ENCODE measurements at regions not wholly inside any gene's neighbourhood (a gene's known extent, or its start where the extent isn't known, plus 50 kb on each side); places are given as distances from the start of the nearest gene placed in this dataset.

GRCh38 chr5:87099291-87099839, 168.3 kb upstream of the RASA1 start:
- no peak for TF ChIP-seq CTCF (IDR thresholded peaks at IDR 0.05; ENCODE audit: insufficient read depth, low read length)
- no peak for TF ChIP-seq REST (IDR thresholded peaks at IDR 0.05; ENCODE audit: insufficient replicate concordance, low read depth)
- no peak for TF ChIP-seq GABPA (IDR thresholded peaks at IDR 0.05; ENCODE audit: low read depth)
- no peak for TF ChIP-seq POLR2AphosphoS5 (IDR thresholded peaks at IDR 0.05; ENCODE audit: low read depth)
- no peak for TF ChIP-seq SPI1 (IDR thresholded peaks at IDR 0.05; ENCODE audit: borderline replicate concordance, low read depth)

All from HL-60 (cell line).